T-helper 17 cell (primary cell): ENCODE measurements at regions not wholly inside any gene's neighbourhood (a gene's known extent, or its start where the extent isn't known, plus 50 kb on each side); places are given as distances from the start of the nearest gene placed in this dataset.
"Not testable (repeated sequence)": the region's sequence is repeated elsewhere in the genome, so short reads cannot be mapped to it uniquely, and the experiment has no call there.

Source experiments
- ATAC-seq: fragments of 150-1000 bp; cut with Tn5 transposase; 2 replicates; pipeline ENCODE4 v1.10.0; 2021; ENCODE audit warnings: mild to moderate bottlenecking, moderate library complexity
- DNase-seq, 3 donors: peaks; one replicate each; pipeline versions ENCODE4 v3.0.0 to v3.0.0-alpha.2; 2020 to 2021
- H3K9me3 ChIP-seq: one replicate; pipeline ENCODE4 v1.7.0; 2013; ENCODE audit warnings: low read length, mild to moderate bottlenecking; ENCODE audit not compliant: control insufficient read depth, poor library complexity, severe bottlenecking
- H3K27ac Mint-ChIP-seq: one replicate; pipeline ENCODE4 v1.8.0; 2022; ENCODE audit warnings: mild to moderate bottlenecking, moderate library complexity, mixed read lengths
- H3K27me3 Mint-ChIP-seq: one replicate; pipeline ENCODE4 v1.8.0; 2022; ENCODE audit warnings: mixed read lengths
- H3K36me3 Mint-ChIP-seq: one replicate; pipeline ENCODE4 v1.8.0; 2022; ENCODE audit warnings: low read depth, mixed read lengths
- H3K4me1 Mint-ChIP-seq: one replicate; pipeline ENCODE4 v1.8.0; 2022; ENCODE audit warnings: mild to moderate bottlenecking, mixed read lengths
- H3K4me3 Mint-ChIP-seq: one replicate; pipeline ENCODE4 v1.8.0; 2022; ENCODE audit warnings: mild to moderate bottlenecking, moderate library complexity, mixed read lengths

DNA sequence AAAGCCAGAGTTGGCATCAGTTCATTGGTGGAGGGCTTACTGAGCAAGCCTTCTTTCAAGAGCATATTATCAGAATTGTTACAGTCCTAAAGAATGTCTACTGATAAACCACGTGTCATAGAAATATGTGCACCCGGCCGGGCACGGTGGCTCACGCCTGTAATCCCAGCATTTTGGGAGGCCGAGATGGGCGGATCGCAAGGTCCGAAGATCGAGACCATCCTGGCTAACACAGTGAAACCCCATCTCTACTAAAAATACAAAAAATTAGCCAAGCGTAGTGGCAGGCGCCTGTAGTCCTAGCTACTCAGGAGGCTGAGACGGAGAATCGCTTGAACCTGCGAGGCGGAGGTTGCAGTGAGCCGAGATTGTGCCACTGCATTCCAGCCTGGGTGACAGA lies 66.4 kb upstream of the SLC66A3 start:
- not testable (repeated sequence) for H3K4me1 Mint-ChIP-seq, H3K4me3 Mint-ChIP-seq, H3K9me3 ChIP-seq, H3K36me3 Mint-ChIP-seq, H3K27ac Mint-ChIP-seq, DNase-seq, ATAC-seq
- H3K27me3 Mint-ChIP-seq: peaks cover 16% of the 10 kb centered on the region

DNA sequence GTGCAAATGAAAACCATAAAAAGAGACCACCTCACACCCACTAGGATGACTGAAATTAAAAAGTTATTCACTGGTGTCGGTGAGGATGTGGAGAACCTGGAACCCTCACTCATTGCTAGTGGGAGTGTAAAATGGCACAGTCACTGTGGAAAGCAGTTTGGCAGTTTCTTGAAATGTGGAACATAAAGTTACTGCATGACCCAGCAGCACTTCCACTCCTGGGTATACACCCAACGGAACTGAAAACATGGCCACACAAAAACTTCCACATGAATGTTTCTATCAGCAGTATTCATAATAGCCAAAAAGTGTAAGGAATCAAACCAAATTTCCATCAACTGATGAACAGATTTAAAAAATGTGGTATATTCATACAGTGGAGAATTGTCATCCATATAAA lies 65.1 kb upstream of the SLC66A3 start:
- no peak for DNase-seq
- no peaks in the 10 kb centered on the region for H3K9me3 ChIP-seq
- Mint-ChIP-seq H3K27ac (no peak overlapping the region), H3K36me3 (no peaks in the 10 kb centered on the region), H3K4me3 (no peak overlapping the region), H3K27me3 (peaks cover 15% of the 10 kb centered on the region), H3K4me1 (peaks cover 3% of the 10 kb centered on the region)
- ATAC-seq: no peak

DNA sequence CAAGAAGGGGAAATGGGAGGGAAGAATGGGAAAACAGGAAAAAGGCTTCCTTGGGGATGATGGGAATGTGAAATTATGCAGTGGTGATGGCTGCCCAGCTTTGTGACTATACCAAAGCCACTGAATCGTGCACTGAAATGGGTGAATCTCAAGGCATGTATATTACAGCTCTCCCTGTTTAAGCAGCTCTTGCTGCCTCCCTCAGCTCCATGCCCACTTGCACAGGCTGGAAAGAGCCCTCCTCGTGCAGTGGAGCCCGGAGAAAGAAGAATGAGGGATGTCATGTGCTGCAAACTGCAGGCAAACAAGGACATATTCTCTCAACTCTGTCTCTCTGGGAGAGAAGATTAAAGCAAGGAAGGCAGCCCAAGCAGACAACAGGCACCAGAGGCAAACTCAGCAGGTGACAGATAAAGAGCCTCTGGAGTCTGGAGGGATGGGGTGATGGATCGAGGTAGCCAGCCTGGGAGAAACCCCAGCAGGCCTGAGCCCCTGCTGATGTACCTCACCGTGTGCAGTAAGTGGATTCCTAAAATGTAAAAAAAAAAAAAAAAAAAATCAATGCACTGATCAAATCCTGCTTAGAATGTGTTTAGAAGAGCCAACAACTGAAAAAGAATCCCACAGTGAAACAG lies 62.4 kb upstream of the SLC66A3 start:
- Mint-ChIP-seq H3K4me3 (peak overlapping the region; percentile 21), H3K4me1 (peaks cover 3% of the 10 kb centered on the region), H3K27ac (no peak overlapping the region), H3K27me3 (peaks cover 11% of the 10 kb centered on the region), H3K36me3 (no peaks in the 10 kb centered on the region)
- DNase-seq: no peak
- no peak for ATAC-seq
- no peaks in the 10 kb centered on the region for H3K9me3 ChIP-seq

DNA sequence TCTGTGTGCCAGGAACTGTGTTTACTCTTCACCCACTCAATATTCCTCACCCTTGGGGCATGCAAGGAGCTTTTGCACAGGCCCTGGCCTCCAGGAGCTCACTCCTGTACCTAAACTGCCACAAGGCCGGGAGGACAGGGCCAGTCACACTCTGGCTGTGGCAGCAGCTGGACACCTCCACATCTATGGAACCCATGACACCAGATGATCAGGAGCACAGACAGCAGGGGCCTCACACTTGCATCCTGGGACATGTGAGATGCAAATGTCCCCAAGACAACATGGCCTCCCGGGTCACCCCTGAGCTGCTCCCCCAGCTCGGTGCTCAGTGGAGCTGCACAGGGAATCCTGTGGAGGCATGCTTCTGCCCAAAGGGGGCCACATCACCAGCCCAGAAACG lies 61.8 kb upstream of the SLC66A3 start:
- ATAC-seq (no peak), DNase-seq (no peak)
- Mint-ChIP-seq H3K4me1 (peaks cover 3% of the 10 kb centered on the region), H3K4me3 (no peak overlapping the region), H3K27ac (no peak overlapping the region), H3K27me3 (peaks cover 11% of the 10 kb centered on the region), H3K36me3 (no peaks in the 10 kb centered on the region)
- H3K9me3 ChIP-seq: no peaks in the 10 kb centered on the region

DNA sequence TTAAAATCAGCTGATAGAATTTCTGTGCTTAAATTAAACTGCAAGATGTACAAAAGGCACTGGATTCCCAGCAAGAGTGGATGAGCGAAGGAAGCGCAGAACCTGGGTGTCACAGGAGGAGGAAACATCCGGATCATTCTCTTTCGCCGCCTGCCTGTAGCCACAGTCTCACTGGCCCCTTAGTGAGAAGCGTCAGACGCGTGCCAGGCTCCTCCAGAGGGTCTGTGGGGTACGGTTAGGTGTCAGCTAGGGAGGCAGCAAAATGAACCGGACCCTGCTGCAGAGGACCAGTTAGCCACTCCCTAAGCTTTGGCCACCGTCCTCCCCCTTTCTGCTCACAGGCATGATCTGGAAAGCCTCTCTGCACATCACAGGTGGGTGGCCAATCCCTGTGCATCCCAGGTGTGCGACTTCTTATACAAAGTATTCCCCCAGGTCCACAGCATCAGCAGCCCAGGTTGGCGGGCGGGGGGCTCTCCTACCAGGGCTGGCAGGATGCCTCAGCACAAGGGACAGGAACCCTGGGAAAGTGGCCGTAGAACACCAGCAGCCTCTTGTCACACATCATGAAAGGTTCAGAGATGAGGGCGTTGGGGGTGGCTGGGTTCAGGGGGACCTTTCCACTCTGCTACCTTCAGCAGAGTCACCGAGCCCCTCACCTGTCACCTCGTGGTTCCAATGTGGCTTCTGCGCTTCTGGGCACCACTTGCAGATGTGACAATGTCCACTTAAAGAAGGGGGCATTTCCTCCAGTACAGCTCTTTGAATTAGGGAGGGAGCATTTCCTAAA lies 61.1 kb upstream of the SLC66A3 start:
- Mint-ChIP-seq H3K4me3 (no peak overlapping the region), H3K36me3 (no peaks in the 10 kb centered on the region)
- DNase-seq: no peak

DNA sequence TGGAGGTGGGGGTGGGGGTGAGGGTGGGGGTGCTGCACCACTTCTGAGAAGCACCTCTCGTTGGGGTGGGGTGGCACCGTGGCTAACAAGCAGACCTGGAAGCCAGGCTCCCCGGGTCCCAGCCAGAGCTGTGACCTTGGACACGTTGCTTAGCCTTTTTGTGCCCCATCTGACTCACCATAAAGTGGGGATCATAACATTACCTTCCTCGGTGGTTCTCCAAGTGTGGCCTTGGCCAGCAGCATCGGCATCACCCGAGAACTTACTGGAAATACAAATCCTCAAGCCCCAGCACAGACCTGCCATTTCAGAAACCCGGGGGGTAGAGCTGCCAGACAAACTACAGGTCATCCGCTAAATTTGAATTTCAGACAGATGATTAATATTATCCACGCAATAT lies 58.7 kb upstream of the SLC66A3 start:
- DNase-seq (no peak), ATAC-seq (no peak)
- peaks cover 6% of the 10 kb centered on the region for H3K27me3 Mint-ChIP-seq
- peaks cover 3% of the 10 kb centered on the region for H3K4me1 Mint-ChIP-seq
- H3K36me3 Mint-ChIP-seq: no peaks in the 10 kb centered on the region
- no peaks in the 10 kb centered on the region for H3K9me3 ChIP-seq
- H3K4me3 Mint-ChIP-seq: no peak overlapping the region
- H3K27ac Mint-ChIP-seq: no peak overlapping the region

More for the DNA sequence above, 61.1 kb upstream of the SLC66A3 start:
- Mint-ChIP-seq H3K27ac (no peak overlapping the region), H3K27me3 (peaks cover 6% of the 10 kb centered on the region), H3K4me1 (peaks cover 3% of the 10 kb centered on the region)
- no peaks in the 10 kb centered on the region for H3K9me3 ChIP-seq
- no peak for ATAC-seq

DNA sequence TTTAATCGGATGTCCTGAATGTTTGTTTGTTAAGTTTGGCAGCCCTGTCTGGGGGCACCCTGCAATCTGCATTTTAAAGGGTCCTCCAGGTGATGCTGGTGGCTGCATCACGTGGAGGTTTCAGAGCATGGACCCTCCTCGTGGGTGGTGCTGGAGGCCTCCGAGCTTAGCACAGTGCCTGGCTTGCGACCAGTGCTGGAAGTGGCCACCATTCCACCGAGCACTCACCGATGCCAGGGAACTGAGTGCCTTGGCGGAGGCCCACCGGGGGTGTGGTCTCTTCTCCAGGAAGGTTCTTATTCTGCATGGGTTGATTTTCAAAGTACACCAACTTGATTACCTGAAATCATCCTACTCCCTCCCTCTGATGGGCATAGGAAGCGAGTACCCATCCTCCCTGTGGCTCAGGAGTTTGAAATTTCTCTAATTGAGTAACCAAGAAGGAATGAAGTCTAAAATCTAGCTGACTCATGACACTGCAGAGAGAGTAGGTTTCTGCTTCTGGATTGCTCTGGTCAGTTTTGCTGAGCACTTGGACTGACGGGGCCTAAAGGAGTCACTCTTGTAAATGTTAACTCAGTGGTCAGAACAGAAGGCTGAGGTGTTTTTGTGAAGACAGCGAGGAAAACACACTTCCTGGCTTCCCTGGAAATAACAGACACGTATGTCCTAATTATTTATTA lies 58.1 kb upstream of the SLC66A3 start:
- Mint-ChIP-seq H3K4me1 (peaks cover 3% of the 10 kb centered on the region), H3K4me3 (no peak overlapping the region), H3K27me3 (peaks cover 6% of the 10 kb centered on the region), H3K27ac (no peak overlapping the region), H3K36me3 (no peaks in the 10 kb centered on the region)
- DNase-seq (no peak), ATAC-seq (no peak)
- H3K9me3 ChIP-seq: no peaks in the 10 kb centered on the region

DNA sequence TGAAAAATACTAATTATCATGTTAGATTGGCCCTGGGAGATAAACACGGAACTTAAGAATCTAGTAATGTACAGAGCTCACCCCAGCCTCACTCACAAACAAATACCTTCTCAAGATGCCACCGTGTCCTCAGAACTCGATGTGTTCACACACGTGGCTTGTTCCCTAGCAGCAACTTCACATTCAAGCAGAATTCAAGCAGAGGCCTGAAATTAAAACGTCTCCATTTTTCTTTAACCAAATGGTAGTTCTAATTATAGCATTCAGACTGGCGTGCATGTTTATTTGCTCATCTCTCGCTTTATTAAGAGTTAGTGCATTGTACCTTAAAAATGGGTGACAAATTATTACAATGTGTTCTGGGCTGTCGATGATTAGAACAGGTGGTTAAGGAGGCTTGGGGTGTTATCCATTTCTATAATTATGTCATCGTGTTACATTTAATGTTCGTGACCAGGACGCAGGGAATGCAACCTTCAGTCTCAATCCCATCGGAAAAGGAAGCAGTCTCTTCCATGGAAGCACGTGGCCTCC lies 57.3 kb upstream of the SLC66A3 start:
- H3K36me3 Mint-ChIP-seq: no peaks in the 10 kb centered on the region
- ATAC-seq (no peak), DNase-seq (no peak)
- H3K27ac Mint-ChIP-seq: no peak overlapping the region
- no peak overlapping the region for H3K4me3 Mint-ChIP-seq
- H3K4me1 Mint-ChIP-seq: peaks cover under 1% of the 10 kb centered on the region
- H3K9me3 ChIP-seq: no peaks in the 10 kb centered on the region
- peaks cover 6% of the 10 kb centered on the region for H3K27me3 Mint-ChIP-seq

DNA sequence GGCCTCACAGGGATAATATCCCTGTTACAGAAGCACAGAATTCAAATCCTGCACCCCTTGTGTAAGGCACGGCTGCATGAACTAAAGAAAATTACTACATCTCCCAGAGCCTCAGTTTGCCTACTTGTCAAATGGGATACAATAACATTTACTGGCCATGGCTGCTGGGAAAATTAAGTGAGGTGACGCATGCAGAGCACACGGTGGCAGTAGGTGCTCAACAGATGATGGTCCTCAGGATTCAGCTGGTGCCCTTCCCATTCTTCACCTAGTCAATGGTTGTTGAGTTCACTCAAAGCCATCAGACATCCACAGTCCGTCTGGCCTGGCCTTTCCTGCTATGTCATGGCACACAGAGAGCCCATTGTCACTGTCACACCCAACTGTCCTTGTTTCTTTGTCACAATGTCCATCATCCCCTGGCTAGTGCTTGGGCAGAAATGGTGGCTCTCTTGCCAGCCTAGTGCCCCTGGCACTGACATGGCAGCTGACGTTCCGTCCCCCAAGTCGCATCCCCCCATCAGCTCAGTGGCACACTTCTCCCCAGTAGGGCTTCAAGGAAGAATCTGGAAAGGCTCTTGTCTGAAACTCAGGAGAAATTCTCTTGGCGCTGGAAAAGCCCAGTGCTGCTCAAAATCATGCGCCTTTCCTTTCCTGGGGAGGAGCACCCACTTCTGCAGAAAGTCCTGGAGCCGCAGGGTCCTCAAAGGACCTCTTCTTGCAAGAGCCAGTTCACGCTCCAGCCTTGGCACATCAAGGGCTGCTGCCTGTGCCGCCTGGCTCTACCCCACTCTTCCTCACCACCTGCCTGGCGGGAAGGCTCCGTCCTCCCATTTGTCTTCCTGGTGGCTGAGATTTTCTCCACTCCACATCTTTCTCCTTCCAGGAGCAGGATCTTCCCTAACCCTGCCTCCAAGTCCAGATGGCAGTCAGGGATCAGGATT lies 55.9 kb upstream of the SLC66A3 start:
- Mint-ChIP-seq H3K36me3 (no peaks in the 10 kb centered on the region), H3K27me3 (peaks cover 6% of the 10 kb centered on the region), H3K4me1 (peaks cover 12% of the 10 kb centered on the region), H3K27ac (no peak overlapping the region), H3K4me3 (no peak overlapping the region)
- ATAC-seq (no peak), DNase-seq (no peak)
- no peaks in the 10 kb centered on the region for H3K9me3 ChIP-seq

DNA sequence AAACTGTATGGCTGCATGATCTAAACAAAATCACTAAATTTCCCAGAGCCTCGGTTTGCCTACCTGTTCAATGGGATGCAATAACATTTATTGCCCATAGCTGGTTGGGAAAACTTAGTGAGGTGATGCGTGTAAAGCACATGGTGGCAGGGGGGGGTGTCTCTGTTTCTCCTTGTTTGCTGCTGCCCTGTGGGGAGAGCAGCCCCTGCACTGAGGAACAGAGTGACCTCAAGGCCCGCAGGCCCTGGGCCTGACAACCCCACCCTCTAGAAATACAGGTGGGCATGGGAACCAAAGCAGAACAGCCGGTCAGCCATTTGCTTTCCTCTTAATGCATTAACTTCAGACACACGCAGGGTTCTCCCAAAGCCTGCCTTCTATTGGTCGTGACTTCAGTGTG lies 55.1 kb upstream of the SLC66A3 start:
- peaks cover 4% of the 10 kb centered on the region for H3K27me3 Mint-ChIP-seq
- H3K27ac Mint-ChIP-seq: no peak overlapping the region
- no peak for ATAC-seq
- no peak overlapping the region for H3K4me3 Mint-ChIP-seq
- H3K4me1 Mint-ChIP-seq: peaks cover 16% of the 10 kb centered on the region
- no peaks in the 10 kb centered on the region for H3K36me3 Mint-ChIP-seq
- DNase-seq: no peak
- H3K9me3 ChIP-seq: no peaks in the 10 kb centered on the region

DNA sequence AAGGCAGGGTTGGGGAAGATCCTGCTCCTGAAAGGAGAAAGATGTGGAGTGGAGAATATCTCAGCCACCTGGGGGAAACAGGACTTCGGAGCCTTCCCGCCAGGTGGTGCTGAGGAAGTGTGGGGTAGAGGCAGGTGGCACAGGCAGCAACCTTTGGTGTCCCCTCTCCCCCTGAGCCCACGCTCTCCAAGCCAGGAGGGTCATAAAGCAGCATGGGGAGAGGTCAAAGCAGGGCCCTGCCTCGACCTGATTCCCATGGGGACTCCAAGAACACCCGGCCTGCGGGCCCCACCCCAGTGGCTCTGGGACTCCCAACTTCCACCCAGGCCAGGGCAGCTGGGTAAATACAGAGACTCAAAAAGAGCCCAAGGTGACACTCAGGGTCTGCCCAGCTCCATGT lies 54.3 kb upstream of the SLC66A3 start:
- H3K4me3 Mint-ChIP-seq: no peak overlapping the region
- H3K36me3 Mint-ChIP-seq: no peaks in the 10 kb centered on the region
- no peaks in the 10 kb centered on the region for H3K27me3 Mint-ChIP-seq
- H3K4me1 Mint-ChIP-seq: peaks cover 22% of the 10 kb centered on the region
- DNase-seq: no peak
- H3K9me3 ChIP-seq: no peaks in the 10 kb centered on the region
- H3K27ac Mint-ChIP-seq: no peak overlapping the region
- ATAC-seq: no peak

DNA sequence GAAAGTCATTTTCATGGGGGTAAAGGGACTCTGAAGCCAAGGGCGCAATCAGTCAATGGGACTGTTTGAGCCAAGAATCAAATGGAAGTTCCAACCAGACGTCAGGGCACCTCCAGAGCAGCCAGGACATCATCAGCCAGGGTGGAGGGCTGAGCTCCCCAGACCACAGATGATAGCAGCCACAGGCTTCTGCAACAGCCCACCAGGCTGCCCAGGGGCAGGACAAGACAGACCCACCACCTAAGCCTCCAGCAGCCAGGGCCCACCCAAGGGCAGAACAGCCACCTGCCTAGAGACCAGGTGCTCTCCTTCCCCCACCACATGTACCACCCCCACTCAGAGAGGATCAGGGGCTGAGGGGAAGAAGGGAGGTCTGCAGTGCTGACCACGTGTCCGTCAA lies 53.8 kb upstream of the SLC66A3 start:
- Mint-ChIP-seq H3K36me3 (no peaks in the 10 kb centered on the region), H3K4me1 (peaks cover 22% of the 10 kb centered on the region), H3K4me3 (peak overlapping the region; percentile 15), H3K27me3 (no peaks in the 10 kb centered on the region), H3K27ac (no peak overlapping the region)
- DNase-seq: no peak
- no peak for ATAC-seq
- no peaks in the 10 kb centered on the region for H3K9me3 ChIP-seq

DNA sequence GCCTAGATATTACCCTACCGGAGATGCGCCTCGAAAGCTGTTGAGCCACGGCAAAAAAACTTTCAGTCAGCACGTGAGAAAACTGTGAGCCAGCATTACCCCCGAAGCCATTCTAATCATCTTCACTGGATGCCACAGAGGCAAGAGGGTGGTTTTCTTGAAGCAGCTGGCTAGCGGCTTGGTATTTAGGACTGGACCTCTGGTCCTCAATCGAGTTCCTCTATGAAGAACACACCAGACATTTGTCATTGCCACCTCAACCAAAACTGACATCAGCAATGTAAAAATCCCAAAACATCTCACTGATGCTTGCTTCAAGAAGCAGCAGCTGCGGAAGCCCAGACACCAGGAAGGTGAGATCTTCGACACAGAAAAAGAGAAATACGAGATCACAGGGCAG lies 52.8 kb upstream of the SLC66A3 start:
- Mint-ChIP-seq H3K27ac (peak overlapping the region; percentile 92), H3K4me1 (peaks cover 22% of the 10 kb centered on the region), H3K27me3 (no peaks in the 10 kb centered on the region), H3K4me3 (no peak overlapping the region), H3K36me3 (no peaks in the 10 kb centered on the region)
- no peak for ATAC-seq
- no peak for DNase-seq
- H3K9me3 ChIP-seq: no peaks in the 10 kb centered on the region
